ENCODE measurements at regions not wholly inside any gene's neighbourhood (a gene's known extent, or its start where the extent isn't known, plus 50 kb on each side); places are given as distances from the start of the nearest gene placed in this dataset.
"Not testable (repeated sequence)": the region's sequence is repeated elsewhere in the genome, so short reads cannot be mapped to it uniquely, and the experiment has no call there.

DNA sequence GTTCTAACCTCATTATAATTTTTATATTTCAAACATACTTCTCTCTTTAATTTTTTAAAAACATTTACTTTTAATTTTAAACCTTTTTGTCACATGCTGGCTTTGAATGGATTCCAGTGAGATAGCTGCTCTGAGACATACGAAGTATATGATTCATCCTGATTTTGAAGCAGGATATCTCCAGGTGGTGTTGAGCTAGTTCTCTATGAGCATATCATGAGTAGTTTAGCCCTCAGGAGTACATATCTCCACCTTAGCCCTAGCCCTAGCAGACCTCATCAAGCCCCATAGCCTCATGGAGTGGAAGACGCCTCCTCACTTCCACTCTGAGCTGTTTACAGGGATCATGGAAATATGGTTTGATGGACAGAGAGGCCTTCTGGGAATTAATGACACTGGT is 183.2 kb upstream of the C21orf91 start:
- Mint-ChIP-seq H3K9me3 (ENCODE audit: unreplicated experiment) (peaks cover 3% of the 10 kb centered on the region), H3K27ac (ENCODE audit: unreplicated experiment) (no peak overlapping the region), H3K36me3 (ENCODE audit: unreplicated experiment) (peaks cover 16% of the 10 kb centered on the region), H3K4me3 (ENCODE audit: unreplicated experiment) (no peak overlapping the region), H3K27me3 (ENCODE audit: unreplicated experiment) (peaks cover 2% of the 10 kb centered on the region), H3K4me1 (ENCODE audit: low read depth, unreplicated experiment) (no peaks in the 10 kb centered on the region)
- DNase-seq, result no peak
- TF ChIP-seq, protein P1, sequence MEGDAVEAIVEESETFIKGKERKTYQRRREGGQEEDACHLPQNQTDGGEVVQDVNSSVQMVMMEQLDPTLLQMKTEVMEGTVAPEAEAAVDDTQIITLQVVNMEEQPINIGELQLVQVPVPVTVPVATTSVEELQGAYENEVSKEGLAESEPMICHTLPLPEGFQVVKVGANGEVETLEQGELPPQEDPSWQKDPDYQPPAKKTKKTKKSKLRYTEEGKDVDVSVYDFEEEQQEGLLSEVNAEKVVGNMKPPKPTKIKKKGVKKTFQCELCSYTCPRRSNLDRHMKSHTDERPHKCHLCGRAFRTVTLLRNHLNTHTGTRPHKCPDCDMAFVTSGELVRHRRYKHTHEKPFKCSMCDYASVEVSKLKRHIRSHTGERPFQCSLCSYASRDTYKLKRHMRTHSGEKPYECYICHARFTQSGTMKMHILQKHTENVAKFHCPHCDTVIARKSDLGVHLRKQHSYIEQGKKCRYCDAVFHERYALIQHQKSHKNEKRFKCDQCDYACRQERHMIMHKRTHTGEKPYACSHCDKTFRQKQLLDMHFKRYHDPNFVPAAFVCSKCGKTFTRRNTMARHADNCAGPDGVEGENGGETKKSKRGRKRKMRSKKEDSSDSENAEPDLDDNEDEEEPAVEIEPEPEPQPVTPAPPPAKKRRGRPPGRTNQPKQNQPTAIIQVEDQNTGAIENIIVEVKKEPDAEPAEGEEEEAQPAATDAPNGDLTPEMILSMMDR (IDR thresholded peaks at IDR 0.05; ENCODE audit: partially characterized antibody, unreplicated experiment), result no peak

DNA sequence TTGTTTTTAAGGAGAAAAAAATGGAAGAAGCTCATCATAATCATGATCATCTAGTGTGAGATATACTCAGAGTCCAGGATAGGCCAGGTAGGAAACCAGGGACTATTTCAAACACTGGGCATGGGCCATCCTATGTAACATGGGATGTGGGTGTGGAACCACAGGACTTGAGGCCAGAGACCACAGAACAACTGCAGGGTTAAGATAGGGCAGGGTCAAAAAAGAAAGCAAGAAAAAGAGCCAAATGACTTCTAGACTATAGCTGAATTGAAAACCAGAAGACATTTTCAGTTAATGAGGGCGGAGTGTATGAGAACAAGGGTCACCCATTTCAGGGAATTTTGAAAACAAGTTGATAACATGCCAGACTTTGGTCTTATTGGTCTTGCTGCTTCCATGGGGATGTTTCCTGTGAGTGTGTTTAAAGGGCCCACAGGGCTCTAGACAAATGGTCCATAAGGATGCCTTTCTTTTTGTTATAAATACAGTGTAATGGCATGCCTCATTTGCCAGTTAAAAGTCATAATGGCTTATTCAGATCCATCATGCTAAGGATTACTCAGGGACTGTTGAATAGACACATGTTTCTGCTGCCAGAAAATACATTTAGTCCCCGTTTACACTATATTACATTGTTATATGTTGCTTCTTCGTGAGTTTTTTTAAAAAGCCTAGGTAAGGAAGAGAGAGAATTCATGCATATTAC is 182.0 kb upstream of the C21orf91 start:
- peaks cover 2% of the 10 kb centered on the region for H3K27me3 Mint-ChIP-seq (ENCODE audit: unreplicated experiment)
- no peak overlapping the region for H3K27ac Mint-ChIP-seq (ENCODE audit: unreplicated experiment)
- no peak for DNase-seq
- H3K4me3 Mint-ChIP-seq (ENCODE audit: unreplicated experiment), result no peak overlapping the region
- peaks cover 13% of the 10 kb centered on the region for H3K36me3 Mint-ChIP-seq (ENCODE audit: unreplicated experiment)
- TF ChIP-seq, protein P1 (IDR thresholded peaks at IDR 0.05; ENCODE audit: partially characterized antibody, unreplicated experiment), result no peak
- no peaks in the 10 kb centered on the region for H3K4me1 Mint-ChIP-seq (ENCODE audit: low read depth, unreplicated experiment)
- H3K9me3 Mint-ChIP-seq (ENCODE audit: unreplicated experiment), result peaks cover 1% of the 10 kb centered on the region

- H3K9me3 Mint-ChIP-seq (ENCODE audit: unreplicated experiment); H3K27ac Mint-ChIP-seq (ENCODE audit: unreplicated experiment); H3K27me3 Mint-ChIP-seq (ENCODE audit: unreplicated experiment); H3K4me1 Mint-ChIP-seq (ENCODE audit: low read depth, unreplicated experiment); DNase-seq; H3K4me3 Mint-ChIP-seq (ENCODE audit: unreplicated experiment): not testable (repeated sequence)
- H3K36me3 Mint-ChIP-seq (ENCODE audit: unreplicated experiment), result peaks cover 17% of the 10 kb centered on the region
Observed at GRCh38 chr21:17998599-17998998, 179.4 kb upstream of the C21orf91 start.

DNA sequence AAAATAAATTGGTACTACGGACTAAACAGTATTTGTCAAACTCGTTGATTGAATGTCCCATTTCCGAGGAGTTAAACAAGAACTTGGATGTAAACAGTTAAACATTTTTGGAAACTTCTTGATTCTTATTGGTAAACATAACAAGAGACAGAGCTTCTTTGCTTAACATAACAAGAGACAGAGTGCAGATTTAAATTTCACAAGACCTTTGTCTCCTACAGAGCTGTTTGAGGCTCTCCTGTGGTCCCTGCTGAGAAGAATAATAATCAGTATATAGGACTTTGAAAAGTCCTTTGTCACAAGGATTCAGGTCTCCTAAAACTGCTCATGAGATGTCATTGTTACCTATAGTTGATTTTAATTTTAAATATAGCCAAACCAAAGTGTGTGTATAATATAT is 170.6 kb upstream of the C21orf91 start:
- no peak for DNase-seq
- Mint-ChIP-seq H3K4me1 (ENCODE audit: low read depth, unreplicated experiment) (peaks cover 6% of the 10 kb centered on the region), H3K36me3 (ENCODE audit: unreplicated experiment) (peaks cover 13% of the 10 kb centered on the region), H3K27me3 (ENCODE audit: unreplicated experiment) (no peaks in the 10 kb centered on the region), H3K27ac (ENCODE audit: unreplicated experiment) (no peak overlapping the region), H3K9me3 (ENCODE audit: unreplicated experiment) (peaks cover 6% of the 10 kb centered on the region), H3K4me3 (ENCODE audit: unreplicated experiment) (no peak overlapping the region)
- TF ChIP-seq, protein P1 (IDR thresholded peaks at IDR 0.05; ENCODE audit: partially characterized antibody, unreplicated experiment), result no peak

- no peaks in the 10 kb centered on the region for H3K9me3 Mint-ChIP-seq (ENCODE audit: unreplicated experiment)
- no peak for DNase-seq
- no peaks in the 10 kb centered on the region for H3K27me3 Mint-ChIP-seq (ENCODE audit: unreplicated experiment)
- no peak overlapping the region for H3K27ac Mint-ChIP-seq (ENCODE audit: unreplicated experiment)
- no peak overlapping the region for H3K4me3 Mint-ChIP-seq (ENCODE audit: unreplicated experiment)
- TF ChIP-seq, protein P1 (IDR thresholded peaks at IDR 0.05; ENCODE audit: partially characterized antibody, unreplicated experiment), result no peak
- H3K36me3 Mint-ChIP-seq (ENCODE audit: unreplicated experiment), result peaks cover 4% of the 10 kb centered on the region
- H3K4me1 Mint-ChIP-seq (ENCODE audit: low read depth, unreplicated experiment), result peaks cover 6% of the 10 kb centered on the region
Observed at GRCh38 chr21:17988102-17988437, 168.9 kb upstream of the C21orf91 start.
